Fibroblast of pulmonary artery (primary cell): ENCODE measurements at regions not wholly inside any gene's neighbourhood (a gene's known extent, or its start where the extent isn't known, plus 50 kb on each side); places are given as distances from the start of the nearest gene placed in this dataset.

Experiments
- DNase-seq: peaks from one replicate; pipeline ENCODE4 v3.0.0-alpha.2; 2010; ENCODE audit warnings: low read depth
- H3K4me3 ChIP-seq: replicated peaks from 2 replicates; pipeline ENCODE4 v1.5.1; 2011; ENCODE audit warnings: low read depth, mild to moderate bottlenecking, control low read depth, low read length, moderate library complexity
- CTCF ChIP-seq: IDR thresholded peaks from 2 replicates; pipeline ENCODE4 v1.5.1; 2011; ENCODE audit warnings: mild to moderate bottlenecking, control low read depth, low read length, inconsistent platforms; ENCODE audit errors: missing control alignments

GRCh38 chr1:55388960-55389359 lies 173.8 kb upstream of the USP24 start:
- no peak for DNase-seq
- TF ChIP-seq CTCF: no peak
- H3K4me3 ChIP-seq: no peak overlapping the region

- TF ChIP-seq CTCF: no peak
- no peak overlapping the region for H3K4me3 ChIP-seq
- no peak for DNase-seq
Observed at GRCh38 chr1:55387145-55387544, 172.0 kb upstream of the USP24 start.

DNA sequence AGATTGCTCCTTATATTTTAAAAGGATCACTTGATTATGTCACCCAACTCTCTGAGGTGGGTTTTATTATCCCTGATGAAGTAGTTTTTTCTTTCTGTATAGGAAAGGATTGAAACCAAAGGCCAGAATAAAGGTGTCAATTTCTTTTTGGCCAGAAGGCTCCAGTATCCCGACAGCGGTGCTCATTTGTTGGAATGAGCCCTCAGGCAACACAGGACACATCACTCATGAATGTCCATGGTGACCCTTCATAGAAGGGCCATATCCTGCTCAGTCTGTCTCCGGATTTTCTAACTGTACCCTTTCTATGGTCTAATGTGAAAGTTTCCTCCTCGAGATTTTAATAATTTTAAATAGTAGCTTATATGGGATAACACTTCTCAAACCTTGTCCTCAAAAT lies 171.3 kb upstream of the USP24 start:
- H3K4me3 ChIP-seq: no peak overlapping the region
- DNase-seq: no peak
- no peak for TF ChIP-seq CTCF

GRCh38 chr1:55385402-55386018 lies 170.3 kb upstream of the USP24 start:
- H3K4me3 ChIP-seq: no peak overlapping the region
- no peak for DNase-seq
- no peak for TF ChIP-seq CTCF

DNA sequence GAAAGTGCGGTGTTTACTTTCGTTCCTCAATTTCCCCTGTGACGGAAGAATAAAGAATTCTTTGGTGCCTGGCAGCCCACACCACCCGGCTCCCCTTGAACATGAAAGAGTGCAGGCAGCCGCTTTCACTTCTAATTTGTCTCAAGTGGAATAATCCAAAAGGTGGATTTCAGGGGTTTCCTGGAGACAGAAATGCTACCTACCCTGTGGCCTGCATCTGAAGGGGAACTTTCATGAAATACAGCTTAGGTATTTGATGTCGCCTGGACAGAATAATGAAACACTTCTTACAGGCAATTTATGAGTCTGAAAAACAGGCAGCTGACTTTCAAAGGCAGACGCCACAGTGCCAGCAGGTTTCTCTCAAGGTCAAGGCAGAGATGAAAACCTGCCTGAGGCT lies 169.5 kb upstream of the USP24 start:
- no peak overlapping the region for H3K4me3 ChIP-seq
- no peak for DNase-seq
- no peak for TF ChIP-seq CTCF

GRCh38 chr1:55382806-55383305 lies 167.7 kb upstream of the USP24 start:
- DNase-seq: no peak
- H3K4me3 ChIP-seq: no peak overlapping the region
- no peak for TF ChIP-seq CTCF

DNA sequence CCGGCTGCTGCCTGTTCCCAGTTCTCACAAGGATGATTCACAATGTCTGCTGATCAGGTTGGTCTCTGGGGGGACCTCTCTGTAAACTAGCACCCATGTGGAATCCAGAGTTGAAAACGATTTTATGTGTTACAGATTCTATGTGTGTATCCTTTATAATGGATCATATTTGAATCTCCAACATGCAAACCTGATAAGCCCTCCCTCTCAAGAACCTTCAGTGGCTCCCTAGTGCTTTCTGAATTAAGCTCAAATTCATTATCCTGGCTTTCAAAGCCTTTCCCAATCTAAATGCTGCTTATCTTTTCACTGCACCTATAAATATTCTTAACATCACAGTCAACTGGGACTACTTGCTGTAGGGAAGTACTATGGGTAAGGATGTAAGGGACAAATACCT lies 166.8 kb upstream of the USP24 start:
- TF ChIP-seq CTCF: no peak
- H3K4me3 ChIP-seq: no peak overlapping the region
- no peak for DNase-seq
